ENCODE measurements at regions not wholly inside any gene's neighbourhood (a gene's known extent, or its start where the extent isn't known, plus 50 kb on each side); places are given as distances from the start of the nearest gene placed in this dataset.

DNA sequence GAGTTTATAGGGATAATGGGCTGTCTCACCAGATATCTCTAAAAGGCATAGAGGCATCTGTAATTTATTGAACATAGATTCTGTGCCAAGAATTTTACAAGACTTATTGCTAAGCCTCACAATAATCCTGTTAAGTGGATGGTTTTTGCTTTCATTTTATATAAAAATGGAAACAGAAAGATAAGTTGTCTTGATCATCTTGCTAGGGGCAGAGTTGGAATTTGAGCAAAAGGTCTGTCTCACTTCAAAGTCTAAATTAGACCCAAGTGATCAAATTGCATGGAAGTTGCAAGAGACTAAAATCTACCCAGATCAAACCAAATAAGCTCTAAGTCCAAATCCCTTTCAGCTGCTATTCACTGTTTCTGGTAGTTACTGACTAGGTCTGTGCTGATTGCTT lies 95.3 kb upstream of the SOX11 start:
- TF ChIP-seq, protein P1, sequence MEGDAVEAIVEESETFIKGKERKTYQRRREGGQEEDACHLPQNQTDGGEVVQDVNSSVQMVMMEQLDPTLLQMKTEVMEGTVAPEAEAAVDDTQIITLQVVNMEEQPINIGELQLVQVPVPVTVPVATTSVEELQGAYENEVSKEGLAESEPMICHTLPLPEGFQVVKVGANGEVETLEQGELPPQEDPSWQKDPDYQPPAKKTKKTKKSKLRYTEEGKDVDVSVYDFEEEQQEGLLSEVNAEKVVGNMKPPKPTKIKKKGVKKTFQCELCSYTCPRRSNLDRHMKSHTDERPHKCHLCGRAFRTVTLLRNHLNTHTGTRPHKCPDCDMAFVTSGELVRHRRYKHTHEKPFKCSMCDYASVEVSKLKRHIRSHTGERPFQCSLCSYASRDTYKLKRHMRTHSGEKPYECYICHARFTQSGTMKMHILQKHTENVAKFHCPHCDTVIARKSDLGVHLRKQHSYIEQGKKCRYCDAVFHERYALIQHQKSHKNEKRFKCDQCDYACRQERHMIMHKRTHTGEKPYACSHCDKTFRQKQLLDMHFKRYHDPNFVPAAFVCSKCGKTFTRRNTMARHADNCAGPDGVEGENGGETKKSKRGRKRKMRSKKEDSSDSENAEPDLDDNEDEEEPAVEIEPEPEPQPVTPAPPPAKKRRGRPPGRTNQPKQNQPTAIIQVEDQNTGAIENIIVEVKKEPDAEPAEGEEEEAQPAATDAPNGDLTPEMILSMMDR (conservative IDR thresholded peaks at IDR 0.05), result no peak
- TF ChIP-seq EZH2 (IDR thresholded peaks at IDR 0.05; ENCODE audit: low read depth), result no peak
